RWPE1 (cell line): ENCODE measurements at regions not wholly inside any gene's neighbourhood (a gene's known extent, or its start where the extent isn't known, plus 50 kb on each side); places are given as distances from the start of the nearest gene placed in this dataset.

Experiments used
- CTCF ChIA-PET: fragments of 350-600 bp; sonication (Branson Sonifier 250); formaldehyde crosslinking; extraction: SDS; loops from one replicate; lab custom pipeline; 2021; lab: Yijun Ruan, JAX
- POLR2A ChIA-PET: fragments of 400-600 bp; formaldehyde crosslinking; extraction: SDS; loops from one replicate; lab custom pipeline; 2020; ENCODE audit warnings: antibody characterized with exemption; ENCODE audit not compliant: low non-redundant PET; lab: Yijun Ruan, JAX
- DNase-seq: peaks from one replicate; pipeline ENCODE4 v3.0.0; 2012; ENCODE audit warnings: low spot score
- H3K27ac ChIP-seq: fragments of 450-650 bp; 2 replicates; pipeline ENCODE4 v1.5.1; 2017
- TF ChIP-seq, protein P1 (sequence below): fragments of 450-650 bp; conservative IDR thresholded peaks from 2 replicates; pipeline ENCODE4 v1.5.1; 2017; ENCODE audit warnings: low read depth, mild to moderate bottlenecking

DNA sequence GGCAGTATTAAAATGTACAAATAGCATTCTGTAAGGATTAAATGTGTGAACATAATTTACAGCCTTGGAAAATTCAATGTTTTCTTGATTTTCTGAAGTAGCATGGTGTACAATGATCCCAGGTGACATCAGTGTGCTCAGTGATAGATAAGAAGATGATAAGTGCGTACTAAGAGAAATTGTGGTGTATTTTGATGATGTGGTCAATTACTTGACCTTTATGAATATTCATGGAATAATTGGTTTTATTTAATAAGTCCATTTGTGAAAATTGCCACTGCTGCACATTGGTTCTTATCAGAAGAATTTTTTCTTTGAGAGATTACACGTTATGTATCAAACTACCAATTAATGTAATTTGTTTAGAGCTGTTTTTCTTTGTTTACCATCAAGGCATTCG is 128.8 kb downstream of the FOXG1 start:
- CTCF ChIA-PET = interaction anchor here (0.6 kb wide), 2 partner anchors 111 to 541 kb away, joined by 3 read pairs; no protein-coding TSS in a partner anchor
- POLR2A ChIA-PET = no interaction called here
- DNase-seq = no peak
- no peak overlapping the region for H3K27ac ChIP-seq
- TF ChIP-seq, protein P1, sequence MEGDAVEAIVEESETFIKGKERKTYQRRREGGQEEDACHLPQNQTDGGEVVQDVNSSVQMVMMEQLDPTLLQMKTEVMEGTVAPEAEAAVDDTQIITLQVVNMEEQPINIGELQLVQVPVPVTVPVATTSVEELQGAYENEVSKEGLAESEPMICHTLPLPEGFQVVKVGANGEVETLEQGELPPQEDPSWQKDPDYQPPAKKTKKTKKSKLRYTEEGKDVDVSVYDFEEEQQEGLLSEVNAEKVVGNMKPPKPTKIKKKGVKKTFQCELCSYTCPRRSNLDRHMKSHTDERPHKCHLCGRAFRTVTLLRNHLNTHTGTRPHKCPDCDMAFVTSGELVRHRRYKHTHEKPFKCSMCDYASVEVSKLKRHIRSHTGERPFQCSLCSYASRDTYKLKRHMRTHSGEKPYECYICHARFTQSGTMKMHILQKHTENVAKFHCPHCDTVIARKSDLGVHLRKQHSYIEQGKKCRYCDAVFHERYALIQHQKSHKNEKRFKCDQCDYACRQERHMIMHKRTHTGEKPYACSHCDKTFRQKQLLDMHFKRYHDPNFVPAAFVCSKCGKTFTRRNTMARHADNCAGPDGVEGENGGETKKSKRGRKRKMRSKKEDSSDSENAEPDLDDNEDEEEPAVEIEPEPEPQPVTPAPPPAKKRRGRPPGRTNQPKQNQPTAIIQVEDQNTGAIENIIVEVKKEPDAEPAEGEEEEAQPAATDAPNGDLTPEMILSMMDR = no peak

DNA sequence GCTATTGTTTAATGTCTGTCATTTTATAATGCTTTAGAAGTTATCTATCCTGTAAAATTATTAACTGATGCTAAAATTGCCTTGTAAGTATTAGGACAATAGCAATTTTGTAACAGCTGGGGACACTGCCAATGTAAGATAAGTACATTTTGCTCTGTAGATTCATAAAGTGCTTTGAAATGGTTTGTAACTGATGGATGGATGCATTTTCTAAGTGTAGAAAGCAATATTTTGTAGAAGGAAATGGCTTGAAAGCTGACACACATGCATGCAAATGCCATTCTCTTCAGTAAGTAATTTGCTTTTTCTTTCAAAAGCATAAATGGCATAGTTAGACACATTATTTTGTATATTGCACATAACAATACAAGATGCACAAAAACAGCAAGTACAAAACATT is 129.8 kb downstream of the FOXG1 start:
- POLR2A ChIA-PET = no interaction called here
- DNase-seq = no peak
- TF ChIP-seq, protein P1 = no peak
- CTCF ChIA-PET = interaction anchor here (0.6 to 0.7 kb wide), 2 partner anchors 27 to 112 kb away, joined by 3 to 4 read pairs; no protein-coding TSS in a partner anchor
- no peak overlapping the region for H3K27ac ChIP-seq

DNA sequence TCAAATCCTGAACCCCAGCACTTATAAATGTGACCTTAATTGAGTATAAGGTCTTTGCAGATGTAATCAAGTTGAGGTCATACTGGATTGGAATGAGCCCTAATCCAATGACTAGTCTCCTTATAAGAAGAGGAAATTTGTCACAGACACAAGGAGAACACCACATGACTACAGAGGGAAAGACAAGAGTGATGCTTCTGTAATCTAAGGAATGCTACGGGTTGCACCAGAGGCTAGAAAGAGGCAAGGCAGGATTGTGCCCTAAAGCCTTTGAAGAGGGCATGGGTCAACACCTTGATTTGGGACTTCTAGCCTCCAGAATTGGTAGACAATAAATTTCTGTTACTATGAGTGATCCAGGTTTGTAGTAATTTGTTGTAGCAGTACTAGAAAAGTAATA is 135.0 kb downstream of the FOXG1 start:
- no peak overlapping the region for H3K27ac ChIP-seq
- no peak for DNase-seq
- ChIA-PET POLR2A (no interaction called here), CTCF (no interaction called here)
- TF ChIP-seq, protein P1 = no peak

DNA sequence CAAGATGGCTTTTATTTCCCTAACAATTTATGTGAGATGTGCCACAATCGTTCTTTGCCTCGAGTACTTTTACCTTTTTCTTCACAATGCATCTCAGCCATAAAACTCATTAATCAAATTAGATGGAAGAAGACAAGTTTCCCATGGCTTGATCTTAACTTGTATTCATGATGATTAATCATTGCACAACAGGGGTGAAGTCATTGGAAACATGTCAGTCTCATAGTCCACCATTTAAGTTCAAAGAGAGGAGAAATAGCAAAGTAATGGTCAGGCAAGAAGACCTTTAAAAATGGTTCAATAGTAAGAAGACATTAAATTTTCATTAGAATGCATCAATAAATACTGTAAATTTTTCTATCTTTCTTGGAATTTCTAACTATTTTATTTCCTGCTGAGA is 136.3 kb downstream of the FOXG1 start:
- DNase-seq = no peak

GRCh38 chr14:28911521-28911920 is 144.9 kb downstream of the FOXG1 start:
- no peak for DNase-seq
- CTCF ChIA-PET = no interaction called here
- POLR2A ChIA-PET = no interaction called here
- no peak overlapping the region for H3K27ac ChIP-seq
- TF ChIP-seq, protein P1 = no peak

More for the DNA sequence above, 136.3 kb downstream of the FOXG1 start:
- CTCF ChIA-PET = no interaction called here
- TF ChIP-seq, protein P1 = no peak
- no peak overlapping the region for H3K27ac ChIP-seq
- POLR2A ChIA-PET = no interaction called here

GRCh38 chr14:28913056-28913455 is 146.5 kb downstream of the FOXG1 start:
- ChIA-PET POLR2A (no interaction called here), CTCF (no interaction called here)
- TF ChIP-seq, protein P1 = no peak
- no peak for DNase-seq
- no peak overlapping the region for H3K27ac ChIP-seq
